ENCODE measurements at regions not wholly inside any gene's neighbourhood (a gene's known extent, or its start where the extent isn't known, plus 50 kb on each side); places are given as distances from the start of the nearest gene placed in this dataset.

DNA sequence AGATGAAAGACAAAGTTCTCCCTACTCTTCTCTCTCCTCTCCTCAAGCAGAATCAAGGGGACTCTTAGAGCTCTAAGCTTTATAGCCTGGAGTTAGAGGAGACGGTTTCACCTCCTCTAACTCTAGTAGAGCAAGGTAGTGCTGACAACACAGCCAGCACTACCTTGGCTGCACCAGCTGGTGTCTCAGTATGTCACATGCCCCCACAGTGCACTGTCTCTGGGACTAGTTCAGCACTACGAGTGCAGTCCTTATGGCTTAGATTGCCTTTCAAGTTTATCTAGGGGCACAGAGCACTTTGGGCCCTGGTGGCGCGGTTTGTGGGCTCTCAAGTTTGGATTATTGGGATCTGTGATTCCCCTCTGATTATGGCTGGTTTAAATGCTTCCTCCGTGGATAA, 614.1 kb upstream of the NECTIN3 start:
- Histone ChIP-seq H2AFZ (ENCODE audit: low read depth, low read length) (no peak overlapping the region), H3K4me1 (ENCODE audit: insufficient read depth, low read length) (no peaks in the 10 kb centered on the region), H3K4me3 (ENCODE audit: low read length) (no peak overlapping the region), H3K36me3 (ENCODE audit: insufficient read depth, low read length) (no peaks in the 10 kb centered on the region), H3K27me3 (ENCODE audit: insufficient read depth, low read length) (no peaks in the 10 kb centered on the region), H3K9me3 (ENCODE audit: low read length) (no peaks in the 10 kb centered on the region)

DNA sequence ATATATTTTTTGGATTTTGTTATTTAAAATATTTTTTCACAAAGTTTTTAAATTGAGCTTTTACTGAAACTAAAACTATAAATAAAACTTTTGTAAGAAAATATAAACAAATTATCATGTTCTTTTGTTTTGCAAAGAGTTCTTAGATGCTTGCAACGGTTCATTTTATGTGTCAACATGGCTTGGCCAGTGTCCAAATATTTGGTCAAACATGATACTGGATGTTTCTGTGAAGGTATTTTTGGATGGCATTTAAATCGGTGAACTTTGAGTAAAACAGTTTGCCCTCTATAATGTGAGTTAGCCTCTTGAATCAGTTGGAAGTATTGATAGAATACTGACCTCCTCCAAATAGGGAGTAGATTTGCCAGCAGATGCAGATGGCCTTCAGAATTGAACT, 612.6 kb upstream of the NECTIN3 start:
- H3K4me3 ChIP-seq (ENCODE audit: low read length), result no peak overlapping the region
- no peak overlapping the region for H2AFZ ChIP-seq (ENCODE audit: low read depth, low read length)
- no peaks in the 10 kb centered on the region for H3K4me1 ChIP-seq (ENCODE audit: insufficient read depth, low read length)
- H3K36me3 ChIP-seq (ENCODE audit: insufficient read depth, low read length), result no peaks in the 10 kb centered on the region
- H3K9me3 ChIP-seq (ENCODE audit: low read length), result no peaks in the 10 kb centered on the region
- no peaks in the 10 kb centered on the region for H3K27me3 ChIP-seq (ENCODE audit: insufficient read depth, low read length)

DNA sequence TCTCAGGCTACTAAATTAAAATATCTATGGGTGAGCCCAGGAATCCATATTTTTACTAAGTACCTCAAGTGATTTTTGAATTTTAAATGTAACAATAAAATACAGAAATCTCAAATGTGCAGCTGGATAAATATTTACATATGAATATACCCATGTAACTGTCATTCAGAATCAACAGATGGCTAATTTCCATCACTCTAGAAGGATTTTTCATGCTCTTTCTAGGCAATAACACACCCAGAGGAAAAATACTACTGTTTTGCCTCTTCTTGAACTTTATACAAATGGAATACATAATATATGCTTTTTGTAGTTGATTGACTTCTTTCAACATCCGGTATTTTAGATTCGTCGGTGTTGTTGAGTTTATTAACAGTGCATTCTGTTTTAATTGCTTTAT, 601.3 kb upstream of the NECTIN3 start:
- H3K36me3 ChIP-seq (ENCODE audit: insufficient read depth, low read length), result no peaks in the 10 kb centered on the region
- no peaks in the 10 kb centered on the region for H3K27me3 ChIP-seq (ENCODE audit: insufficient read depth, low read length)
- no peak overlapping the region for H2AFZ ChIP-seq (ENCODE audit: low read depth, low read length)
- H3K9me3 ChIP-seq (ENCODE audit: low read length), result no peaks in the 10 kb centered on the region
- no peak overlapping the region for H3K4me3 ChIP-seq (ENCODE audit: low read length)
- peaks cover 2% of the 10 kb centered on the region for H3K4me1 ChIP-seq (ENCODE audit: insufficient read depth, low read length)

DNA sequence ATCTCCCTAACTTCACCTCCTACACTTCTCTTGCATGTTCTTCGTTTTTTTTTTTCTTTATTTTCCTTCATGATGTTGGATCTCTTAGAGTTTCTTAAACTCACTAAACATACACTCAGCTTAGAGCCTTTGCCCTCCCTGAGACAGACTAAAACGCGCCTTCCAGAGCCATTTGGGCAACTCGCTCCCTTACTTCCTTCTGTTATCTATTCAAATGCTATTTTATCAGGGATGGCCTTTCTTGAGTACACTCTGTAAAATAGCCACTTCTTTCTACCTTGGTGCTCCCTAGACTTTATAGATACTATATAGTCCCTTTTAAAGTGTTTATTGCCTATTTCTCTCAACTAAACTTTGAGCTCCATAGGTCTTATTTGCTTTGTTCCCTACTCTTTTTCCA, 598.2 kb upstream of the NECTIN3 start:
- H3K36me3 ChIP-seq (ENCODE audit: insufficient read depth, low read length), result no peaks in the 10 kb centered on the region
- H3K4me3 ChIP-seq (ENCODE audit: low read length), result no peak overlapping the region
- H3K27me3 ChIP-seq (ENCODE audit: insufficient read depth, low read length), result no peaks in the 10 kb centered on the region
- H3K9me3 ChIP-seq (ENCODE audit: low read length), result no peaks in the 10 kb centered on the region
- no peak overlapping the region for H2AFZ ChIP-seq (ENCODE audit: low read depth, low read length)
- H3K4me1 ChIP-seq (ENCODE audit: insufficient read depth, low read length), result peaks cover 2% of the 10 kb centered on the region

DNA sequence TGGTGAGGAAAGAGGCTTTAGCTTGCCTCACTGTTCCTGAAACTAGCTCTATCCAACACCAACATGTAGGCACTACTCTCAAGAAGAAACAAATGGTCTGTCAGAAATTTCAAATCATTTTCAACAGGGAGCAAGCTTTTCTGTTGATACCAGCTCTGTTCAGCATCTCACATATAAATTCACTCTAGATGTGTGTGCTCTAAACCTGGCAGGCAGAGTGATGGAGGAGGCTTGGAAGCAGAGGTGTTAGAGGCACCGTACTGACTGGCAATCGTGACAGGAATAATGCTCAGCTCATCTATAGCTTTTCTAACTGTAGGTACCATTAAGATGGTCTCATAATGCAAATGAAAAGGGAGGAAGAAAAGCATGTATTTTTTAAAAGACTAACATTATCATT, 597.2 kb upstream of the NECTIN3 start:
- Histone ChIP-seq H3K36me3 (ENCODE audit: insufficient read depth, low read length) (no peaks in the 10 kb centered on the region), H3K4me1 (ENCODE audit: insufficient read depth, low read length) (peaks cover 2% of the 10 kb centered on the region), H3K27me3 (ENCODE audit: insufficient read depth, low read length) (no peaks in the 10 kb centered on the region), H2AFZ (ENCODE audit: low read depth, low read length) (no peak overlapping the region), H3K9me3 (ENCODE audit: low read length) (no peaks in the 10 kb centered on the region), H3K4me3 (ENCODE audit: low read length) (no peak overlapping the region)

DNA sequence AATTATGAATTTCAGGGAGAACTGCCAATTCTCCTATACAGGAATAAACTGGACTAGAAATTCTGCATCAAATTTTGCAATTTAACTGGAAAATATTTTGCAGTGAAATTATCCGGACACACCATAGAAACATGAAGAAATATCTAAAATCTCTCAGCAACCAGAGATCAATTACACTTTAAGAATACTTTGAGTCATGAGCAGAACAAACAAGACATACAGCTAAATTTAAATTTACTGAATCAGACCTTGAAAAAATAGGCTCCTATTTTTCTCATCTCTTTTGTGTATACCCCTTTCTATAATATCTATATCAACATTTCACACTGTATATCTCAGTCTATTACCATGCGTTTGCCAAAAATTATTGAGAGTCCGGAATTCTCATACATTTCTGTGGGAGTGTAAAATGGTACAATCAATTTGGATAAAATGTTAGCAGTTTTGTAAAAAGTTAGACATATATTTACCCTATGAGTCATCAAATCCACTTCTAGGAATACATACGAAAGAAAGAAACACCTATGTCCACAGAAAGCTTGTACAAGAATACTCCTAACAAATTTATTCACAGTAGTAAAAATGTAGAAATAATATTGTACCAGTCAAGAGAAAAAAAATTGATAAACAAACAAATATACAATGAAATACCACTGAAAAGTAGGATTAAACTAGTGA, 593.1 kb upstream of the NECTIN3 start:
- Histone ChIP-seq H3K9me3 (ENCODE audit: low read length) (no peaks in the 10 kb centered on the region), H3K27me3 (ENCODE audit: insufficient read depth, low read length) (no peaks in the 10 kb centered on the region), H3K36me3 (ENCODE audit: insufficient read depth, low read length) (no peaks in the 10 kb centered on the region), H2AFZ (ENCODE audit: low read depth, low read length) (no peak overlapping the region), H3K4me1 (ENCODE audit: insufficient read depth, low read length) (no peaks in the 10 kb centered on the region), H3K4me3 (ENCODE audit: low read length) (no peak overlapping the region)

DNA sequence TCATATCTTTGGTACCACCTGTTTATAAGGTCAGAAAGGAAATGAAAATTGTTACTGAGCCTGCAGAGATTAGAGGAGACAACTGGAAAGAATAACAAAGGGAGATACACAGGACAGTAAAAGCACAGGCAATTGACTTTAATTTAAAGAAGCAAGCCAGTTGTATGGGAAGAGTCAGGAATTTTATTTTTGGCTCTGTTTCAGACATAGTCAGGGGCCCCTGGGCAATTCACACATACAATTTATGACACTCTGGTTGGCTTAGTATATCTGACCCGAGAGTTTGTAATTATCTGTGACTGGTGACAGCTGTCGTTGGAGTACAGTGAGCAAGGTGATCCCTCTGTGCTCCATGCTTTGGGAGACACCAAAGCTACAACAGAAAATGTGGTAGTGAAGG, 591.9 kb upstream of the NECTIN3 start:
- no peak overlapping the region for H3K4me3 ChIP-seq (ENCODE audit: low read length)
- H3K27me3 ChIP-seq (ENCODE audit: insufficient read depth, low read length), result no peaks in the 10 kb centered on the region
- H2AFZ ChIP-seq (ENCODE audit: low read depth, low read length), result no peak overlapping the region
- no peaks in the 10 kb centered on the region for H3K36me3 ChIP-seq (ENCODE audit: insufficient read depth, low read length)
- no peaks in the 10 kb centered on the region for H3K4me1 ChIP-seq (ENCODE audit: insufficient read depth, low read length)
- H3K9me3 ChIP-seq (ENCODE audit: low read length), result no peaks in the 10 kb centered on the region

DNA sequence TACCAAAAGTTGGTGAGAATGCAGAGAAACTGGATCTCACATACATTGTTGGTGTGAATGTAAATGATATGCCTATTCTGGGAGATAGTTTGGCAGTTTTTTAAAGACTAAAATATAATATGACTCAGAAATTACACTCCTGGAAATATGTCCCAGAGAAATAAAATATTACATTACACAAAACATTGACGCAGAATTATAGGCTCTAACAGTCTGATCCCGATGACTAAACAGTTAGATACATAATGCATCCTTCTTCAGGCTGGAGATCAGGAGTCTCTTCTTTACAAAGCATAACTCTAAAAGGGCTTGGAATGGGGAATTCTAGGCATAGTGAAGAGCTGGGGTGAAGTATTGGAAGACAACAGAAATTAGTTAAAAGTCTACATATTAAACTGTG, 586.2 kb upstream of the NECTIN3 start:
- no peaks in the 10 kb centered on the region for H3K27me3 ChIP-seq (ENCODE audit: insufficient read depth, low read length)

DNA sequence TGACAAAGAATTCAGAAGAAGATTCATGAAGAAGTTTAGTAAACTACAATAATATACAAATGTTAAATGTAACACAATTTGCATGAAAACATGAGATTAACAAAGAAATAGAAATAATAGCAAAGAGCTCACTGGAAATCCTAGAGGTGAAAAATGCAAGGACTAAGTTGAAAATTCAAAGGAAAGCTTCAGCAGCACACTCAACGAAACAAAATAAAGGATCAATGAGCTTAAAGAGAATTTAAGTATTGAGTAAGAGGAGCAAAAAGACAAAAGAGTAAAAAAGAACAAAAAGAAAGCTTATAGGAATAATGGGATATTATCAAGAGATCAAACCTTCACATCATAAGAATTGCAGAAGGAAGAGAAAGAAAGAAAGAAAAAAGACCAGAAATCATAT, 583.8 kb upstream of the NECTIN3 start:
- H3K36me3 ChIP-seq (ENCODE audit: insufficient read depth, low read length), result no peaks in the 10 kb centered on the region
- H3K4me1 ChIP-seq (ENCODE audit: insufficient read depth, low read length), result no peaks in the 10 kb centered on the region
- no peak overlapping the region for H2AFZ ChIP-seq (ENCODE audit: low read depth, low read length)
- H3K4me3 ChIP-seq (ENCODE audit: low read length), result no peak overlapping the region
- peaks cover 5% of the 10 kb centered on the region for H3K9me3 ChIP-seq (ENCODE audit: low read length)
- H3K27me3 ChIP-seq (ENCODE audit: insufficient read depth, low read length), result no peaks in the 10 kb centered on the region

More for the DNA sequence above, 586.2 kb upstream of the NECTIN3 start:
- Histone ChIP-seq H3K4me3 (ENCODE audit: low read length) (no peak overlapping the region), H3K4me1 (ENCODE audit: insufficient read depth, low read length) (no peaks in the 10 kb centered on the region), H3K36me3 (ENCODE audit: insufficient read depth, low read length) (no peaks in the 10 kb centered on the region), H3K9me3 (ENCODE audit: low read length) (peaks cover 5% of the 10 kb centered on the region), H2AFZ (ENCODE audit: low read depth, low read length) (no peak overlapping the region)

DNA sequence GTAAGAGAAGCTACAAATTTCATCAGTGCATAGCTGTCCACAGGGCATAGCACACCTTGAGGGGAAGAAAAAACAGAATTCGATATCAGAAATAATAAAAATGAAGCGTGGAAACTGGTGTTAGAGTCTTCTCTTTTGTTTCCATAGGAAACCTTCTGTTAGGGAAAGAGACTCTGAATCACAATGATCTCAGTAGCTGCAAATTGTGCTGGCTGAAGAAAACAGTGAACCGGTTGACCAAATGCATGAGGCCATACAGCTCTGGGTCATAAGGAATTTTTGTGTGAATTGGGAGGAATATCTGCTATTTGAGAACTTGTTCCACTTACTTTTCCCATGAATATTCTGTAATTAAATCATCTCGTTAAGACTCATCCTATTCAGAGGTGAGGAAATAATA, 580.2 kb upstream of the NECTIN3 start:
- Histone ChIP-seq H2AFZ (ENCODE audit: low read depth, low read length) (no peak overlapping the region), H3K4me3 (ENCODE audit: low read length) (no peak overlapping the region), H3K4me1 (ENCODE audit: insufficient read depth, low read length) (no peaks in the 10 kb centered on the region), H3K27me3 (ENCODE audit: insufficient read depth, low read length) (no peaks in the 10 kb centered on the region), H3K36me3 (ENCODE audit: insufficient read depth, low read length) (no peaks in the 10 kb centered on the region), H3K9me3 (ENCODE audit: low read length) (peaks cover 5% of the 10 kb centered on the region)

DNA sequence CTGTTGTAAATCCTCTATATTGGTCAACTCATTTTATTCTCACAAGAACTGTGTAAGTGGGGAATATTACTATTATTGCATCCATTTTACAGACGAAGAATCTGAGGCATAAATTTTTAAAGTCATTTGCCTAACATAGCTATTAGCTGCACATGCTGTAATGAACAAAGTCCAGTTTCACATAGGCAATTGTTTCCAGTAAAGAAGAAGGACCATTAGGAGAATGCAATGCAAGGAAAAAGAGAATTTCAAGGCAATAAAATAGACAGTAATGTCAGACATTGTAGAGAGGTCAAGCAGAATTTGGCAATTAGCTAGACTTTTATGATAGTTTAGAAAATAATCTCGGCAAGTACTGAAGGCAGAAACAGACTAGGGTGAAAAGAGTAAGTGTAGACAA, 578.7 kb upstream of the NECTIN3 start:
- Histone ChIP-seq H2AFZ (ENCODE audit: low read depth, low read length) (no peak overlapping the region), H3K4me1 (ENCODE audit: insufficient read depth, low read length) (no peaks in the 10 kb centered on the region), H3K36me3 (ENCODE audit: insufficient read depth, low read length) (no peaks in the 10 kb centered on the region), H3K4me3 (ENCODE audit: low read length) (no peak overlapping the region), H3K9me3 (ENCODE audit: low read length) (no peaks in the 10 kb centered on the region), H3K27me3 (ENCODE audit: insufficient read depth, low read length) (no peaks in the 10 kb centered on the region)

DNA sequence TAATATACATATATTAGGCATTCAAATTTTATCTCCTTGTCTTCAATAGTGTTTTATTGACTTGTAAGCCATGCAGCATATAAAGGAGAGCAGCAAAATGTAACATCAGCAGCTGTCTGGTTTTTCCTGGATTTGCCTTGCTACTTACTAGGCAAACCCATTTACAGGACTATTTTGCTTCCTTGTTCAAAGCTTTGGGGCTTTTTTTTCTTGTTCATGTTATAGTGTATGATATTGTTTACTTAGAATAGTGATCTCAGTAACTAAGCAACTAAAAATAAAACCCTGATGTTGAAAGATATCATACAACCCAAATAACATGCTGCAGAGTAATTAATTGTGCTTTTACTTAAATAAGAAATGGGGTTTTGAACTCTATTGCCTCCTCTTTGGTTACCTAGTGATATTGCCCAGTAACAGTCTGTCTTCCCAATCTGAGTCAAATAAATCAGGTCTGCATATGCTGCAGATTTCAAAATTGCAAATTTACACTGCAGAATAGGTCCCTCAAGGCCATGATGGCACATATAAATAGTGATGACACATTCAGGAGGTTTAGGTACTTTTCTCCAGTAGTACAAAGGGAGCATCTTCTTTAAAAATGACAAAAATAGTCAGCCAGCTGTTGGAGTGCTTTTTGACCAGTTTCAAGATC, 578.1 kb upstream of the NECTIN3 start:
- Histone ChIP-seq H2AFZ (ENCODE audit: low read depth, low read length) (no peak overlapping the region), H3K4me3 (ENCODE audit: low read length) (no peak overlapping the region), H3K4me1 (ENCODE audit: insufficient read depth, low read length) (no peaks in the 10 kb centered on the region), H3K27me3 (ENCODE audit: insufficient read depth, low read length) (no peaks in the 10 kb centered on the region), H3K9me3 (ENCODE audit: low read length) (no peaks in the 10 kb centered on the region), H3K36me3 (ENCODE audit: insufficient read depth, low read length) (no peaks in the 10 kb centered on the region)

DNA sequence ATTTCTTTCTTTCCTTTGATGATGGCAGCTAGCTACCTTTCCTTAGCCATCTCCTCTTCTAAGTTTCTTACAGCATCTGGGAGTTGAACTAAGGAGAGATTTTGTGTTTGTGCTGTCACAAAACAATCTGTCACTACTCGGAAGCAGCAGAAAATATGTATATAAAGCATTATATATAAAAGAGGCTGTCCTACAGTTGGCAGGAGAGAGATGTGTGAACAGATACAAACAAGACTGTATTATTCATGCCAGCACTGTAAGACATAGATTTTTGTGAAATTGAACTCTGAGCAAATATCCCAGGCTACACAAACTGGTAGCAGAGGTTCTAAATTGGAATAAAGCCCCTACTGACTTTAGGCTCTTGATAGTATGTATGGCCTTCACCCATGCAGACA, 577.5 kb upstream of the NECTIN3 start:
- H3K27me3 ChIP-seq (ENCODE audit: insufficient read depth, low read length), result no peaks in the 10 kb centered on the region
- no peak overlapping the region for H3K4me3 ChIP-seq (ENCODE audit: low read length)
- no peaks in the 10 kb centered on the region for H3K9me3 ChIP-seq (ENCODE audit: low read length)
- no peak overlapping the region for H2AFZ ChIP-seq (ENCODE audit: low read depth, low read length)
- no peaks in the 10 kb centered on the region for H3K36me3 ChIP-seq (ENCODE audit: insufficient read depth, low read length)
- H3K4me1 ChIP-seq (ENCODE audit: insufficient read depth, low read length), result no peaks in the 10 kb centered on the region

DNA sequence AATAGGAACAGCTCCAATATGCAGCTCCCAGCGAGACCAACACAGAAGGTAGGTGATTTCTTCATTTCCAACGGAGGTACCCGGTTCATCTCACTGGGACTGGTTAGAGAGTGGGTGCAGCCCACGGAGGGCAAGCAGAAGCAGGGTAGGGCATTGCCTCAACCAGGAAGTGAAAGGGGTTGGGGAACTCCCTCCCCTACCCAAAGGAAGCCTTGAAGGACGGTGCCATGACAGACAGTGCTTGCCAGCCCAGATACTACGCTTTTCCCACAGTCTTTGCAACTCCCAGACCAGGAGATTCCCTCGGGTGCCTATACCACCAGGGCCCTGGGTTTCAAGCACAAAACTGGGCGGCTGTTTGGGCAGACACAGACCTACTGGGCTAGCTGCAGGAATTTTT, 576.9 kb upstream of the NECTIN3 start:
- Histone ChIP-seq H3K4me3 (ENCODE audit: low read length) (no peak overlapping the region), H3K9me3 (ENCODE audit: low read length) (no peaks in the 10 kb centered on the region), H3K36me3 (ENCODE audit: insufficient read depth, low read length) (no peaks in the 10 kb centered on the region), H3K4me1 (ENCODE audit: insufficient read depth, low read length) (no peaks in the 10 kb centered on the region), H2AFZ (ENCODE audit: low read depth, low read length) (no peak overlapping the region), H3K27me3 (ENCODE audit: insufficient read depth, low read length) (no peaks in the 10 kb centered on the region)
